Keratinocyte (primary cell): ENCODE measurements at regions not wholly inside any gene's neighbourhood (a gene's known extent, or its start where the extent isn't known, plus 50 kb on each side); places are given as distances from the start of the nearest gene placed in this dataset.
A peak's percentile ranks its signal among the peaks of the same experiment; 100 is the strongest.

ENCODE experiments used
- DNase-seq: peaks from one replicate; pipeline ENCODE4 v3.0.0-alpha.2; 2011; ENCODE audit warnings: low read depth, missing footprints, low spot score
- FAIRE-seq: peaks from 2 replicates; lab custom pipeline; 2011; peaks lifted over from hg19 to GRCh38; lab: Jason Lieb, UNC
- H2AFZ ChIP-seq: 2 replicates; pipeline ENCODE4 v1.6.0; 2012; ENCODE audit warnings: low read length, control low read depth, inconsistent platforms; ENCODE audit not compliant: control insufficient read depth
- H3K27ac ChIP-seq: 2 replicates; pipeline ENCODE4 v1.5.1; 2011; ENCODE audit warnings: low read length; ENCODE audit not compliant: control insufficient read depth, insufficient read depth
- H3K27me3 ChIP-seq: 3 replicates; pipeline ENCODE4 v1.6.0; 2011; ENCODE audit warnings: low read length; ENCODE audit not compliant: control insufficient read depth, insufficient read depth; ENCODE audit errors: extremely low read depth
- H3K36me3 ChIP-seq, 2 experiments: 2 replicates in 1 of 2; 3 replicates in 1 of 2; pipeline ENCODE4 v1.5.1; 2011; ENCODE audit warnings: low read length in 2 of 2, mild to moderate bottlenecking in 1 of 2; ENCODE audit not compliant: control insufficient read depth in 2 of 2, insufficient read depth in 2 of 2; ENCODE audit errors: extremely low read depth in 1 of 2
- H3K4me1 ChIP-seq: 3 replicates; pipeline ENCODE4 v1.5.1; 2011; ENCODE audit warnings: low read length; ENCODE audit not compliant: control insufficient read depth, insufficient read depth; ENCODE audit errors: extremely low read depth
- H3K4me2 ChIP-seq: 3 replicates; pipeline ENCODE4 v1.6.0; 2011; ENCODE audit warnings: low read depth, low read length; ENCODE audit not compliant: control insufficient read depth, insufficient read depth; ENCODE audit errors: extremely low read depth
- H3K4me3 ChIP-seq, 3 experiments: fragments of 200-600 bp in 1 of 3; sonication (generic) in 1 of 3; 2 replicates in 2 of 3; 3 replicates in 1 of 3; pipeline ENCODE4 v1.5.1; 2011 to 2016; ENCODE audit warnings: low read length in 3 of 3, mild to moderate bottlenecking in 3 of 3, control low read depth in 2 of 3, inconsistent platforms in 1 of 3, low read depth in 1 of 3, mixed read lengths in 1 of 3, mixed run types in 1 of 3, moderate library complexity in 1 of 3; ENCODE audit not compliant: control insufficient read depth in 2 of 3, insufficient read depth in 2 of 3; ENCODE audit errors: extremely low read depth in 1 of 3
- H3K79me2 ChIP-seq: 2 replicates; pipeline ENCODE4 v1.6.0; 2012; ENCODE audit warnings: low read length; ENCODE audit not compliant: control insufficient read depth, insufficient read depth
- H3K9ac ChIP-seq: 3 replicates; pipeline ENCODE4 v1.6.0; 2011; ENCODE audit warnings: low read length; ENCODE audit not compliant: control insufficient read depth, insufficient read depth; ENCODE audit errors: extremely low read depth
- H3K9me1 ChIP-seq: 3 replicates; pipeline ENCODE4 v1.6.0; 2011; ENCODE audit warnings: low read length; ENCODE audit not compliant: control insufficient read depth, insufficient read depth; ENCODE audit errors: extremely low read depth
- H3K9me3 ChIP-seq: 2 replicates; pipeline ENCODE4 v1.5.1; 2012; ENCODE audit warnings: low read depth, low read length; ENCODE audit not compliant: control insufficient read depth
- H4K20me1 ChIP-seq: 3 replicates; pipeline ENCODE4 v1.6.0; 2011; ENCODE audit warnings: low read length; ENCODE audit not compliant: control insufficient read depth, insufficient read depth; ENCODE audit errors: extremely low read depth
- CTCF ChIP-seq, 3 experiments: IDR thresholded peaks in 1 of 3; conservative IDR thresholded peaks in 1 of 3; optimal IDR thresholded peaks in 1 of 3; 2 replicates in 2 of 3; 3 replicates in 1 of 3; pipeline versions ENCODE3 to v1.5.1; 2011; ENCODE audit warnings: low read length in 3 of 3, mild to moderate bottlenecking in 3 of 3, moderate library complexity in 2 of 3, control low read depth in 1 of 3, inconsistent platforms in 1 of 3; ENCODE audit not compliant: insufficient read depth in 2 of 3; ENCODE audit errors: extremely low read depth in 1 of 3
- EZH2 ChIP-seq: IDR thresholded peaks from one replicate; pipeline ENCODE4 v1.6.1; 2012; ENCODE audit warnings: inconsistent platforms, mild to moderate bottlenecking, low read length, moderate library complexity
- dilution Hi-C: fragments of 300-500 bp; cut with MboI; formaldehyde crosslinking; loops from one replicate; pipeline ENCODE4 v1.7.0; 2020; ENCODE audit warnings: low sequenced_read_pairs; ENCODE audit not compliant: extremely low pct_ligation_motif_present

GRCh38 chr3:102156426-102156825 lies 278.4 kb upstream of the ZPLD1 start:
- peak; percentile 61 for DNase-seq
- peaks cover 28% of the 10 kb centered on the region for H3K4me1 ChIP-seq
- dilution Hi-C loops: no loop called here
- H3K4me2 ChIP-seq: peak overlapping the region; percentile 62
- no peaks in the 10 kb centered on the region for H4K20me1 ChIP-seq
- peak overlapping the region; percentile 70 for H3K9ac ChIP-seq
- H2AFZ ChIP-seq: peak overlapping the region; percentile 66
- no peaks in the 10 kb centered on the region for H3K9me1 ChIP-seq
- H3K4me3 ChIP-seq: no peak overlapping the region
- no peaks in the 10 kb centered on the region for H3K27me3 ChIP-seq
- H3K27ac ChIP-seq: peak overlapping the region; percentile 98
- FAIRE-seq: peak; percentile 98
- no peak for TF ChIP-seq CTCF (optimal IDR thresholded peaks at IDR 0.05 in 1 of 3, IDR thresholded peaks at IDR 0.05 in 1 of 3, conservative IDR thresholded peaks at IDR 0.05 in 1 of 3; ENCODE audit: extremely low read depth in 1 of 3, insufficient read depth in 2 of 3, low read length in 3 of 3)
- TF ChIP-seq EZH2: no peak
- H3K9me3 ChIP-seq: peaks cover 5% of the 10 kb centered on the region
- H3K36me3 ChIP-seq: no peaks in the 10 kb centered on the region
- no peaks in the 10 kb centered on the region for H3K79me2 ChIP-seq

- peak; percentile 70 for FAIRE-seq
Observed at GRCh38 chr3:102158080-102158740, 276.6 kb upstream of the ZPLD1 start.

More at GRCh38 chr3:102158080-102158740, 276.6 kb upstream of the ZPLD1 start:
- no peak for DNase-seq
- Histone ChIP-seq H3K4me1 (peaks cover 36% of the 10 kb centered on the region), H3K9me1 (no peaks in the 10 kb centered on the region), H3K27ac (peak overlapping the region; percentile 98), H3K79me2 (no peaks in the 10 kb centered on the region), H3K4me2 (peak overlapping the region; percentile 25), H2AFZ (no peak overlapping the region), H3K4me3 (no peak overlapping the region), H3K9me3 (no peaks in the 10 kb centered on the region), H3K36me3 (no peaks in the 10 kb centered on the region), H3K27me3 (no peaks in the 10 kb centered on the region), H3K9ac (peak overlapping the region; percentile 11), H4K20me1 (no peaks in the 10 kb centered on the region)
- dilution Hi-C loops: no loop called here
- TF ChIP-seq CTCF (optimal IDR thresholded peaks at IDR 0.05 in 1 of 3, IDR thresholded peaks at IDR 0.05 in 1 of 3, conservative IDR thresholded peaks at IDR 0.05 in 1 of 3; ENCODE audit: extremely low read depth in 1 of 3, insufficient read depth in 2 of 3, low read length in 3 of 3) (no peak), EZH2 (no peak)
